Activated CD4-positive, alpha-beta T cell treated with anti-CD3 and anti-CD28 coated beads, Interleukin-2, Interleukin-4, amounts not matched to agents 100 ng/mL and 50 ng/mL, durations not matched to agents 16 hours and 8 hours (primary cell): ENCODE measurements at regions not wholly inside any gene's neighbourhood (a gene's known extent, or its start where the extent isn't known, plus 50 kb on each side); places are given as distances from the start of the nearest gene placed in this dataset.
"Not testable (repeated sequence)": the region's sequence is repeated elsewhere in the genome, so short reads cannot be mapped to it uniquely, and the experiment has no call there.

Source experiments
- DNase-seq: peaks from one replicate; pipeline ENCODE4 v3.0.0-alpha.2; 2020; ENCODE audit warnings: low spot score

- DNase-seq: no peak
Measured at GRCh38 chr3:33919312-33920120, 121.1 kb downstream of the PDCD6IP start.

- no peak for DNase-seq
Measured at GRCh38 chr3:33920511-33920910, 122.1 kb downstream of the PDCD6IP start.

GRCh38 chr3:33921608-33922007 is 123.2 kb downstream of the PDCD6IP start:
- DNase-seq: no peak

- DNase-seq: no peak
Measured at GRCh38 chr3:33926998-33927605, 128.7 kb downstream of the PDCD6IP start.

- no peak for DNase-seq
Measured at GRCh38 chr3:33929813-33930212, 131.4 kb downstream of the PDCD6IP start.

GRCh38 chr3:33931512-33931911 is 133.1 kb downstream of the PDCD6IP start:
- no peak for DNase-seq

- DNase-seq: no peak
Measured at GRCh38 chr3:33932010-33932764, 133.8 kb downstream of the PDCD6IP start.

GRCh38 chr3:33936171-33936920 is 137.9 kb downstream of the PDCD6IP start:
- DNase-seq: no peak

GRCh38 chr3:33936921-33937525 is 138.6 kb downstream of the PDCD6IP start:
- no peak for DNase-seq

- no peak for DNase-seq
Measured at GRCh38 chr3:33937628-33938027, 139.2 kb downstream of the PDCD6IP start.

- DNase-seq: no peak
Measured at GRCh38 chr3:33940149-33940548, 141.7 kb downstream of the PDCD6IP start.

- no peak for DNase-seq
Measured at GRCh38 chr3:33940736-33941135, 142.3 kb downstream of the PDCD6IP start.

GRCh38 chr3:33941804-33942203 is 143.4 kb downstream of the PDCD6IP start:
- peak; percentile 6 for DNase-seq

GRCh38 chr3:33942483-33943150 is 144.2 kb downstream of the PDCD6IP start:
- no peak for DNase-seq

GRCh38 chr3:33943277-33943676 is 144.8 kb downstream of the PDCD6IP start:
- DNase-seq: no peak

GRCh38 chr3:33946612-33947011 is 148.2 kb downstream of the PDCD6IP start:
- DNase-seq: not testable (repeated sequence)

GRCh38 chr3:33947272-33948195 is 149.1 kb downstream of the PDCD6IP start:
- DNase-seq: no peak

- no peak for DNase-seq
Measured at GRCh38 chr3:33949074-33949473, 150.6 kb downstream of the PDCD6IP start.

- no peak for DNase-seq
Measured at GRCh38 chr3:33954956-33955355, 156.5 kb downstream of the PDCD6IP start.

- no peak for DNase-seq
Measured at GRCh38 chr3:33956206-33956605, 157.8 kb downstream of the PDCD6IP start.
